Gastroesophageal sphincter (tissue), 4 donors: ENCODE measurements at regions not wholly inside any gene's neighbourhood (a gene's known extent, or its start where the extent isn't known, plus 50 kb on each side); places are given as distances from the start of the nearest gene placed in this dataset.

ENCODE experiments used
- ATAC-seq: fragments of 150-250 bp; one replicate; pipeline ENCODE4 v1.9.1; 2016; ENCODE audit warnings: mild to moderate bottlenecking, moderate library complexity
- H3K27ac ChIP-seq, 4 donors: fragments of 200-600 bp; sonication (generic) in 3 of 4; 1 replicate in 3 of 4; 2 replicates in 1 of 4; pipeline ENCODE4 v1.5.1; 2016 to 2019
- H3K27me3 ChIP-seq: fragments of 200-600 bp; sonication (generic); one replicate; pipeline ENCODE4 v1.5.1; 2019
- H3K36me3 ChIP-seq, 2 donors: fragments of 200-600 bp; sonication (generic); one replicate each; pipeline ENCODE4 v1.5.1; 2019; ENCODE audit warnings: control low read depth in 1 of 2
- H3K4me1 ChIP-seq, 3 donors: fragments of 200-600 bp; sonication (generic); 1 replicate in 2 of 3; 2 replicates in 1 of 3; pipeline ENCODE4 v1.5.1; 2016 to 2019; ENCODE audit warnings: control low read depth in 2 of 3
- H3K4me3 ChIP-seq, 2 donors: fragments of 200-600 bp; sonication (generic); one replicate each; pipeline ENCODE4 v1.5.1; 2019; ENCODE audit warnings: mild to moderate bottlenecking in 1 of 2, moderate library complexity in 1 of 2
- H3K9me3 ChIP-seq, 3 donors: fragments of 200-600 bp; sonication (generic); one replicate each; pipeline ENCODE4 v1.5.1; 2017 to 2019; ENCODE audit warnings: control low read depth in 2 of 3
- EP300 ChIP-seq: sonication (generic); formaldehyde crosslinking; IDR thresholded peaks from one replicate; pipeline ENCODE4 v1.6.1; 2017; ENCODE audit warnings: antibody characterized with exemption, mild to moderate bottlenecking
- POLR2A ChIP-seq, 2 donors: fragments of 450-650 bp; IDR thresholded peaks; one replicate each; pipeline ENCODE4 v1.6.1; 2017; ENCODE audit warnings: antibody characterized with exemption in 2 of 2, mild to moderate bottlenecking in 2 of 2, moderate library complexity in 1 of 2
- POLR2AphosphoS5 ChIP-seq: sonication (generic); formaldehyde crosslinking; IDR thresholded peaks from one replicate; pipeline ENCODE4 v1.6.1; 2017; ENCODE audit warnings: antibody characterized with exemption
- whole genome bisulfite sequencing, 2 donors: methylation state at CpG; one replicate each; pipeline ENCODE4 v1.1.5; 2018; ENCODE audit warnings: low coverage in 1 of 2; 5-methylcytosine and 5-hydroxymethylcytosine counted together
- TF ChIP-seq, protein P1 (sequence below), 4 experiments: fragments of 200-600 bp in 2 of 4; fragments of 450-650 bp in 2 of 4; sonication (generic) in 1 of 4; IDR thresholded peaks; one replicate each; pipeline ENCODE4 v1.5.1; 2017 to 2019; ENCODE audit warnings: antibody characterized with exemption in 4 of 4, mild to moderate bottlenecking in 2 of 4, moderate library complexity in 2 of 4

GRCh38 chr11:16554361-16554760 lies 184.1 kb upstream of the C11orf58 start:
- H3K27ac ChIP-seq: no peak overlapping the region
- 54 to 69% methylated on average over 2 of the region's 2 CpGs for WGBS, 2 donors
- no peak for ATAC-seq
- H3K4me3 ChIP-seq: no peak overlapping the region
- no peaks in the 10 kb centered on the region for H3K4me1 ChIP-seq
- TF ChIP-seq POLR2AphosphoS5: no peak
- H3K9me3 ChIP-seq: no peaks in the 10 kb centered on the region
- no peaks in the 10 kb centered on the region for H3K36me3 ChIP-seq
- no peaks in the 10 kb centered on the region for H3K27me3 ChIP-seq

DNA sequence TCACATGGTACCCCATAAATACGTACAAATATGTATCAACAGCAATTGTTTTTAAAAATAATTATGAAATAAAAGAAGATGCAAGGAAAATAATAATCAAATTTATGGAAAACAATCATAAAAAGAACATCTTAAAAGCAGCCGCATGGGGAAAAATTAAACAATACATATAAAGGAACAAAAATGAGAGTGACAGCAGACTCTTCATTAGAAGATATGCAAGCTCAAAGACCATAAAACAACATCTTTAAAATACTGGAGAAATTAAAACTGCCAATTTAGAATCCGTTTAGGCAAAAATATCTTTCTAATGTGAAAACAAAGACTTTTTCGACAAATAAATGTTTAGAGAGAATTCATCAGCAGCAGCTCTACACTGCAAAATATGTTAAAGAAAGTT lies 190.6 kb upstream of the C11orf58 start:
- Histone ChIP-seq H3K9me3 (peaks cover 0 to 9% (median 0%) of the 10 kb centered on the region in 3 donors), H3K36me3 (no peaks in the 10 kb centered on the region), H3K4me1 (no peaks in the 10 kb centered on the region), H3K4me3 (no peak overlapping the region), H3K27me3 (no peaks in the 10 kb centered on the region), H3K27ac (no peak overlapping the region)
- ATAC-seq: no peak
- 81 to 86% methylated on average over 4 of the region's 4 CpGs for WGBS, 2 donors
- TF ChIP-seq, protein P1, sequence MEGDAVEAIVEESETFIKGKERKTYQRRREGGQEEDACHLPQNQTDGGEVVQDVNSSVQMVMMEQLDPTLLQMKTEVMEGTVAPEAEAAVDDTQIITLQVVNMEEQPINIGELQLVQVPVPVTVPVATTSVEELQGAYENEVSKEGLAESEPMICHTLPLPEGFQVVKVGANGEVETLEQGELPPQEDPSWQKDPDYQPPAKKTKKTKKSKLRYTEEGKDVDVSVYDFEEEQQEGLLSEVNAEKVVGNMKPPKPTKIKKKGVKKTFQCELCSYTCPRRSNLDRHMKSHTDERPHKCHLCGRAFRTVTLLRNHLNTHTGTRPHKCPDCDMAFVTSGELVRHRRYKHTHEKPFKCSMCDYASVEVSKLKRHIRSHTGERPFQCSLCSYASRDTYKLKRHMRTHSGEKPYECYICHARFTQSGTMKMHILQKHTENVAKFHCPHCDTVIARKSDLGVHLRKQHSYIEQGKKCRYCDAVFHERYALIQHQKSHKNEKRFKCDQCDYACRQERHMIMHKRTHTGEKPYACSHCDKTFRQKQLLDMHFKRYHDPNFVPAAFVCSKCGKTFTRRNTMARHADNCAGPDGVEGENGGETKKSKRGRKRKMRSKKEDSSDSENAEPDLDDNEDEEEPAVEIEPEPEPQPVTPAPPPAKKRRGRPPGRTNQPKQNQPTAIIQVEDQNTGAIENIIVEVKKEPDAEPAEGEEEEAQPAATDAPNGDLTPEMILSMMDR (IDR thresholded peaks at IDR 0.05): no peak
- no peak for TF ChIP-seq POLR2AphosphoS5
- TF ChIP-seq POLR2A (IDR thresholded peaks at IDR 0.05): no peak
- no peak for TF ChIP-seq EP300

DNA sequence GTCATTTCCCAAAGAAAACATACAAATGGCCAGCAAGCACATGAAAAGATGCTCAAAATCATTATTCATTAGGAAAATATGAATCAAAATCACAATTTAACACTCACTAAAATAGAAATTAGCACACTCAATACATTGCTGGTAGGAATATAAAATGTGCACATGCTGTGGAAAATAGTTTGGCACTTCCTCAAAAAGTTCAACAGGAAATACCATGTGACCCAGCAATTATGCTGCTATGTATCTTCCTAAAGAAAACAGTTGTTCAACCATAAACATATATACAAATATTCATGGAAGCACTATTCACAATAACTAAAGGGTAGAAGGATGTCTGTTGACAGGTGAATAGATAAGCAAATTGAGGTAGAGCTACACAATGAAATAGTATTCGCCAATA lies 187.3 kb upstream of the SOX6 start:
- TF ChIP-seq POLR2AphosphoS5: no peak
- TF ChIP-seq, protein P1 (IDR thresholded peaks at IDR 0.05): no peak
- no peak for TF ChIP-seq POLR2A (IDR thresholded peaks at IDR 0.05)
- TF ChIP-seq EP300: no peak
- Histone ChIP-seq H3K36me3 (no peaks in the 10 kb centered on the region), H3K9me3 (peaks cover 0 to 22% (median 0%) of the 10 kb centered on the region in 3 donors), H3K4me1 (no peaks in the 10 kb centered on the region), H3K4me3 (no peak overlapping the region), H3K27me3 (no peaks in the 10 kb centered on the region), H3K27ac (no peak overlapping the region)
- WGBS, 2 donors: 93 to 100% methylated on average over 1 of the region's 1 CpG
- ATAC-seq: no peak

DNA sequence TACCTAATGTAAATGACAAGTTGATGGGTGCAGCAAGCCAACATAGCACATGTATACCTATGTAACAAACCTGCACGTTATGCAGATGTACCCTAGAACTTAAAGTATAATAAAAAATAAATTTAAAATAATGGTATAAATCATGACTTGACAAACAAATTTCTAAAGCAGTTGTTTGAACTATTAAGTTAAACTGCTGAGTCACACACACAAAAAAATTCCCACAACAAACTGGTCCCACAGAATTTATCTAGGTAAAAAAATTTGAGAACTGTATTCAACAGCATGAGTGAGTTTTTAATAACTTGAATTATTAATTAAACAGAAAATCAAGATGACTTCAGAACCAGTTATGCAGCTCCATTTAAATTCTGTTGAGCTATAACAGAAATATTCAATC lies 186.0 kb upstream of the SOX6 start:
- no peak overlapping the region for H3K27ac ChIP-seq
- H3K4me1 ChIP-seq: no peaks in the 10 kb centered on the region
- ATAC-seq: no peak
- 84 to 93% methylated on average over 1 of the region's 1 CpG for WGBS, 2 donors
- TF ChIP-seq EP300 (no peak), POLR2AphosphoS5 (no peak), POLR2A (IDR thresholded peaks at IDR 0.05) (no peak)
- TF ChIP-seq, protein P1 (IDR thresholded peaks at IDR 0.05): no peak
- H3K36me3 ChIP-seq: no peaks in the 10 kb centered on the region
- H3K27me3 ChIP-seq: no peaks in the 10 kb centered on the region
- no peak overlapping the region for H3K4me3 ChIP-seq
- peaks cover 0 to 13% (median 0%) of the 10 kb centered on the region in 3 donors for H3K9me3 ChIP-seq

DNA sequence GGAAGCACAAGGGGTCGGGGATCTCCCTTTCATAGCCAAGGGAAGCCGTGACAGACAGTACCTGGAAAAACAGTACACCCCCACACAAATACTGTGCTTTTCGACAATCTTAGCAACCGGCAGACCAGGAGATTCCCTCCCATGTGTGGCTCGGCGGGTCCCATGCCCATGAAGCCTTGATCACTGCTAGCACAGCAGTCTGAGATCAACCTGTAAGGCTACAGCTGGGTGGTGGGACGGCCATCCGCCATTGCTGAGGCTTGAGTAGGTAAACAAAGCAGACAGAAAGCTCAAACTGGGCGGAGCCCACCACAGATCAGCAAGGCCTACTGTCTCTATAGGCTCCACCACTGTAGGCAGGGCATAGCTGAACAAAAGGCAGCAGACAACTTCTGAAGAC lies 180.2 kb upstream of the SOX6 start:
- no peaks in the 10 kb centered on the region for H3K4me1 ChIP-seq
- no peak overlapping the region for H3K4me3 ChIP-seq
- no peaks in the 10 kb centered on the region for H3K27me3 ChIP-seq
- H3K9me3 ChIP-seq: peaks cover 0 to 6% (median 0%) of the 10 kb centered on the region in 3 donors
- WGBS, 2 donors: 97% methylated on average over 6 of the region's 9 CpGs; no CpG with 5 or more reads in 1 of the 2 donors
- H3K36me3 ChIP-seq: no peaks in the 10 kb centered on the region
- ATAC-seq: no peak
- TF ChIP-seq POLR2A (IDR thresholded peaks at IDR 0.05) (no peak), EP300 (no peak), POLR2AphosphoS5 (no peak)
- TF ChIP-seq, protein P1 (IDR thresholded peaks at IDR 0.05): no peak
- no peak overlapping the region for H3K27ac ChIP-seq
